H1 (cell line): ENCODE measurements at regions not wholly inside any gene's neighbourhood (a gene's known extent, or its start where the extent isn't known, plus 50 kb on each side); places are given as distances from the start of the nearest gene placed in this dataset.

Experiments
- EZH2 ChIP-seq: fragments of 200-600 bp; sonication (generic); IDR thresholded peaks from 2 replicates; pipeline ENCODE4 v1.7.1; 2012; ENCODE audit warnings: low read depth, mild to moderate bottlenecking, moderate library complexity, low read length, inconsistent platforms; ENCODE audit not compliant: severe bottlenecking
- KDM1A ChIP-seq: fragments of 200-600, 300-600 bp; sonication (generic); IDR thresholded peaks from 2 replicates; pipeline ENCODE4 v1.7.1; 2016; ENCODE audit warnings: mild to moderate bottlenecking, low read length, borderline replicate concordance
- KDM5A ChIP-seq: fragments of 200-600 bp; IDR thresholded peaks from 2 replicates; pipeline ENCODE4 v1.7.1; 2012; ENCODE audit warnings: mild to moderate bottlenecking, low read length, inconsistent platforms, mixed read lengths
- NANOG ChIP-seq: IDR thresholded peaks from 2 replicates; pipeline ENCODE4 v1.6.1; 2011; ENCODE audit warnings: low read length, low read depth, mild to moderate bottlenecking, inconsistent platforms; ENCODE audit not compliant: insufficient read depth, poor library complexity, severe bottlenecking
- POLR2A ChIP-seq, 2 experiments: IDR thresholded peaks; 1 replicate in 1 of 2; 2 replicates in 1 of 2; pipeline ENCODE4 v1.6.1; 2011; ENCODE audit warnings: low read depth in 2 of 2, low read length in 2 of 2, mild to moderate bottlenecking in 2 of 2; ENCODE audit errors: control extremely low read depth in 1 of 2
- RXRA ChIP-seq: IDR thresholded peaks from 2 replicates; pipeline ENCODE4 v1.6.1; 2011; ENCODE audit warnings: low read depth, mild to moderate bottlenecking, low read length, moderate library complexity; ENCODE audit not compliant: insufficient read depth
- SRF ChIP-seq: IDR thresholded peaks from 2 replicates; pipeline ENCODE4 v1.6.1; 2011; ENCODE audit warnings: mild to moderate bottlenecking, low read depth, low read length, moderate library complexity
- TF ChIP-seq, protein P1 (sequence below), 3 experiments: IDR thresholded peaks; 1 replicate in 2 of 3; 2 replicates in 1 of 3; pipeline versions ENCODE4 v1.5.1 to v1.6.1; 2011; ENCODE audit warnings: low read length in 3 of 3, mild to moderate bottlenecking in 3 of 3, inconsistent platforms in 2 of 3, low read depth in 1 of 3, moderate library complexity in 1 of 3; ENCODE audit not compliant: insufficient read depth in 1 of 3; ENCODE audit errors: control extremely low read depth in 1 of 3

DNA sequence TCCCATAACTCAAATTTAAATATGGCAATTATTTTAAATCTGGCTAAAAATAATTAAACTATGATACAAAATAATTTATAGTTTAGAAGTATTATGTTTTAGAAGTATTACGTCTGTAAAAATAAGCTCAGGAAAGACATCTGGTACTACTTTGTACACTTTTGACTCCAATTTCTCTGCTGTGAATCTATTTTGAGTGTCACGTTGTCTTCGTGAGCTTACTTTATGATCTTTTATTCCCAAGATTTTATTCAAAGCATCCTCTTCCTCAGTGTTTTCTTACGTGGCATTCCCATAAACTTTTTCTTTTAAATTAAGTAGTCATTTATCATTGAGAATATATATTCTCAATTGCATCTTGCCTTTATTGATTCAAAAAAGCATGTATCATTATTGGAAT, 223.3 kb upstream of the KCNJ16 start:
- TF ChIP-seq KDM1A (no peak), EZH2 (no peak), SRF (no peak), RXRA (no peak), POLR2A (IDR thresholded peaks at IDR 0.05; ENCODE audit: control extremely low read depth in 1 of 2, low read depth in 2 of 2, low read length in 2 of 2) (no peak), KDM5A (no peak), NANOG (no peak)
- TF ChIP-seq, protein P1, sequence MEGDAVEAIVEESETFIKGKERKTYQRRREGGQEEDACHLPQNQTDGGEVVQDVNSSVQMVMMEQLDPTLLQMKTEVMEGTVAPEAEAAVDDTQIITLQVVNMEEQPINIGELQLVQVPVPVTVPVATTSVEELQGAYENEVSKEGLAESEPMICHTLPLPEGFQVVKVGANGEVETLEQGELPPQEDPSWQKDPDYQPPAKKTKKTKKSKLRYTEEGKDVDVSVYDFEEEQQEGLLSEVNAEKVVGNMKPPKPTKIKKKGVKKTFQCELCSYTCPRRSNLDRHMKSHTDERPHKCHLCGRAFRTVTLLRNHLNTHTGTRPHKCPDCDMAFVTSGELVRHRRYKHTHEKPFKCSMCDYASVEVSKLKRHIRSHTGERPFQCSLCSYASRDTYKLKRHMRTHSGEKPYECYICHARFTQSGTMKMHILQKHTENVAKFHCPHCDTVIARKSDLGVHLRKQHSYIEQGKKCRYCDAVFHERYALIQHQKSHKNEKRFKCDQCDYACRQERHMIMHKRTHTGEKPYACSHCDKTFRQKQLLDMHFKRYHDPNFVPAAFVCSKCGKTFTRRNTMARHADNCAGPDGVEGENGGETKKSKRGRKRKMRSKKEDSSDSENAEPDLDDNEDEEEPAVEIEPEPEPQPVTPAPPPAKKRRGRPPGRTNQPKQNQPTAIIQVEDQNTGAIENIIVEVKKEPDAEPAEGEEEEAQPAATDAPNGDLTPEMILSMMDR (IDR thresholded peaks at IDR 0.05; ENCODE audit: control extremely low read depth in 1 of 3, insufficient read depth in 1 of 3, low read depth in 1 of 3, low read length in 3 of 3) = no peak
